Suprapubic skin (tissue), 4 donors: ENCODE measurements at regions not wholly inside any gene's neighbourhood (a gene's known extent, or its start where the extent isn't known, plus 50 kb on each side); places are given as distances from the start of the nearest gene placed in this dataset.

Experiments
- DNase-seq, 2 donors: peaks; one replicate each; pipeline ENCODE4 v3.0.0-alpha.2; 2019; ENCODE audit warnings: low spot score in 2 of 2
- H3K27ac ChIP-seq: fragments of 200-600 bp; sonication (generic); one replicate; pipeline ENCODE4 v1.5.1; 2019
- H3K27me3 ChIP-seq: fragments of 200-600 bp; sonication (generic); one replicate; pipeline ENCODE4 v1.5.1; 2019
- H3K36me3 ChIP-seq: fragments of 200-600 bp; sonication (generic); one replicate; pipeline ENCODE4 v1.5.1; 2019
- H3K4me1 ChIP-seq: fragments of 200-600 bp; sonication (generic); one replicate; pipeline ENCODE4 v1.5.1; 2019
- H3K4me3 ChIP-seq: fragments of 200-600 bp; sonication (generic); one replicate; pipeline ENCODE4 v1.5.1; 2019; ENCODE audit warnings: mild to moderate bottlenecking
- H3K9me3 ChIP-seq: fragments of 200-600 bp; sonication (generic); one replicate; pipeline ENCODE4 v1.5.1; 2019
- CTCF ChIP-seq, 2 donors: fragments of 200-600 bp in 1 of 2; fragments of 450-650 bp in 1 of 2; sonication (generic) in 1 of 2; IDR thresholded peaks; one replicate each; pipeline ENCODE4 v1.5.1; 2016 to 2019; ENCODE audit warnings: antibody characterized with exemption in 2 of 2, mild to moderate bottlenecking in 1 of 2, moderate library complexity in 1 of 2
- EP300 ChIP-seq: sonication (generic); formaldehyde crosslinking; IDR thresholded peaks from one replicate; pipeline ENCODE4 v1.6.1; 2017; ENCODE audit warnings: antibody characterized with exemption
- POLR2A ChIP-seq, 2 donors: fragments of 450-650 bp; IDR thresholded peaks; one replicate each; pipeline ENCODE4 v1.6.1; 2017; ENCODE audit warnings: antibody characterized with exemption in 2 of 2, mild to moderate bottlenecking in 2 of 2, moderate library complexity in 2 of 2
- POLR2AphosphoS5 ChIP-seq, 3 donors: sonication (generic); formaldehyde crosslinking; IDR thresholded peaks; one replicate each; pipeline ENCODE4 v1.6.1; 2017; ENCODE audit warnings: antibody characterized with exemption in 3 of 3
- WGBS: methylation state at CpG from one replicate; pipeline ENCODE4 v1.1.5; 2018; 5-methylcytosine and 5-hydroxymethylcytosine counted together

DNA sequence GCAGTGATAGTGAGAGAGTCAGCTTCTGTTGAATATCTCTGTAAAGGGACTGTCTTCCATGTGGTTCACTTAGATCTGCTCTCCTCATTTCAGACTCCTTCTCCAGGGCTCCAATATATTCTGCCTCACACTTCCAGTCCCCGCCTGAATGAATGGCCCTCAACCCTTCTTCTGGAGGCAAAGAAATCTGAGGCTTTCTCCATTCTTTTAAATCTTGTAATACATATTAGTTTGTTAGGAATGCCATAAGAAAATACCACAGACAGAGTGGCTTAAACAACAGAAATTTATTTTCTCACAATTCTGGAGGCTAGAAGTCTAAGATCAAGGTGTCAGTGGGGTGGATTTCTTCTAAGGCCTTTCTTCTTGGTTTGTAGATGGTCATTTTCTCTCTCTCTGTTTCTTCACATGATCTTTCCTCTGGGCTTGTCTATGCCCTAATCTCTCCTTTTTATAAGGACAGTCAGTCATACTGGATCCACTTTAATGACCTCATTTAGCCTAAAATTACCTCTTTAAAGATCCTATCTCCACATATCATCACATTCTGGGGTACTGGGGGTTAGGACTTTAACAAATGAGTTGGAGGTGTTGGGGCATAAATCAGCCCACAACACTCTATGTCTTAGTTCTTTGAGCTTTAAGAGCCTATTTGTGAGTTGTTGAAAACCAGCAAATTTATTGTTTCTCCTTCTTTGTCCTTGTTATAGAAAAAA, 128.5 kb upstream of the KCNK2 start:
- DNase-seq, result no peak
- H3K4me1 ChIP-seq, result no peaks in the 10 kb centered on the region
- no peaks in the 10 kb centered on the region for H3K9me3 ChIP-seq
- no peaks in the 10 kb centered on the region for H3K36me3 ChIP-seq
- no peak overlapping the region for H3K27ac ChIP-seq
- no peak overlapping the region for H3K4me3 ChIP-seq
- no peaks in the 10 kb centered on the region for H3K27me3 ChIP-seq
- WGBS, result 92% methylated on average over 1 of the region's 1 CpG
- TF ChIP-seq POLR2A (IDR thresholded peaks at IDR 0.05) (no peak), CTCF (IDR thresholded peaks at IDR 0.05) (no peak), POLR2AphosphoS5 (IDR thresholded peaks at IDR 0.05) (no peak), EP300 (no peak)

DNA sequence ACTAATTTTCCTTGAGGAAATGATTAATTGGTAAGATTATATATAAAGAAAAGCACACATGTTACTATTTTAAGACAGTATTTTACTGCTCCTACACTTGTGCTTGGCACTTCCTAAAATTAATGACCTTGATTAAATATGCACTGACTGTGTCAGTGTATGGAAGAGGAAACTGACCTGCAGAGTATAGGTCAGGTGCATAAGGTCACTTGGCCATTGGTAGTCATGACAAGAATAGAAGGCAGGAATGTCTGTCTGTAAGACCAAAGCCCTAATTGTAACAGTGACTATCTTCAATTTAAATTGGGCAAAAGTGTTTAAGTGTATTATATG, 128.0 kb upstream of the KCNK2 start:
- Histone ChIP-seq H3K4me1 (no peaks in the 10 kb centered on the region), H3K4me3 (no peak overlapping the region), H3K36me3 (no peaks in the 10 kb centered on the region), H3K9me3 (no peaks in the 10 kb centered on the region), H3K27me3 (no peaks in the 10 kb centered on the region), H3K27ac (no peak overlapping the region)
- TF ChIP-seq POLR2A (IDR thresholded peaks at IDR 0.05) (no peak), EP300 (no peak), CTCF (IDR thresholded peaks at IDR 0.05) (no peak), POLR2AphosphoS5 (IDR thresholded peaks at IDR 0.05) (no peak)
- no peak for DNase-seq

DNA sequence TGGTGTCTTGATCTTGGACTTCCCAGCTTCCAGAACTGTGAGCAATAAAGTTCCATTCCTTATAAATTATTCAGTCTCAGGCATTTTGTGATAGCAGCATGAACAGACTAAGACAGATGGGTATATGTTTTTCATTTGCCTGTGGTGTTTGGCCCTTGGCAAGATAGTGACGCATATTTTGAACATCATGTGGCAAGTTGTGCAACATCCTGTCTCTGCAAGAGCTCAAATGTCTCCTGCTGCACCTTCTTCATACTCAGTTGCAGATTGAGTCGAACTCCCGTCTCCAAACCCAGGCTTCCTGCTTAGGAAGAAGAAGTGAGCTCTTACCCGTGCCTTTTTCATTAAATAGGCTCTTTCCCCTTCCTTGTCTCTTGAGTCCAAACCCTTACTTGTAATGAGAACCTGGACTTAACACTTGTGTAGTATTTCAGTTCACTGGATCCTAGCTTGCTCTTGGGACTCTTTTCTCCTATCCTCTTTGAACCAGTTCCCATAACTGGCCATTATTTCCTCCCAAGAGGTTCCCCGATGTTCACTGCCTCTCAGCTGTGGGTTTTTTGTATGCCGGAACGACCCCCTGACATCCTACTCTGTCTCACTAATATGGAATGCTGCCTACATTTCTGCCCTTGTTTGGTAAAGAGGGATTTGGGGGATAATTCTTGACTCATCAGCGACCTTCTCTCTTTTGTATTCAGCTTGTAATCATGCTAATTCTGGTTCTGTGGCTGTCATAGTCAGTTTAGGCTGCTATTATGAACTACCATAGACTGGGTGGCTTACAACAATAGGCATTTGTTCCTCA, 125.0 kb upstream of the KCNK2 start:
- no peak overlapping the region for H3K4me3 ChIP-seq
- peak in 1 of 2 donors; percentile 68 for DNase-seq
- H3K4me1 ChIP-seq, result no peaks in the 10 kb centered on the region
- H3K27me3 ChIP-seq, result no peaks in the 10 kb centered on the region
- TF ChIP-seq POLR2A (IDR thresholded peaks at IDR 0.05) (no peak), POLR2AphosphoS5 (IDR thresholded peaks at IDR 0.05) (peak in 1 of 3 donors; percentile 44)
- no peaks in the 10 kb centered on the region for H3K36me3 ChIP-seq
- 51% methylated on average over 8 of the region's 8 CpGs for WGBS
- peak overlapping the region; percentile 7 for H3K27ac ChIP-seq
- no peaks in the 10 kb centered on the region for H3K9me3 ChIP-seq

- WGBS, result 90% methylated on average over 2 of the region's 2 CpGs
- Histone ChIP-seq H3K27ac (no peak overlapping the region), H3K27me3 (no peaks in the 10 kb centered on the region), H3K4me3 (no peak overlapping the region), H3K4me1 (no peaks in the 10 kb centered on the region), H3K9me3 (no peaks in the 10 kb centered on the region), H3K36me3 (no peaks in the 10 kb centered on the region)
- DNase-seq, result no peak
- TF ChIP-seq POLR2A (IDR thresholded peaks at IDR 0.05) (no peak), POLR2AphosphoS5 (IDR thresholded peaks at IDR 0.05) (no peak), CTCF (IDR thresholded peaks at IDR 0.05) (no peak), EP300 (no peak)
Observed at GRCh38 chr1:214958486-214958885, 124.1 kb upstream of the KCNK2 start.

DNA sequence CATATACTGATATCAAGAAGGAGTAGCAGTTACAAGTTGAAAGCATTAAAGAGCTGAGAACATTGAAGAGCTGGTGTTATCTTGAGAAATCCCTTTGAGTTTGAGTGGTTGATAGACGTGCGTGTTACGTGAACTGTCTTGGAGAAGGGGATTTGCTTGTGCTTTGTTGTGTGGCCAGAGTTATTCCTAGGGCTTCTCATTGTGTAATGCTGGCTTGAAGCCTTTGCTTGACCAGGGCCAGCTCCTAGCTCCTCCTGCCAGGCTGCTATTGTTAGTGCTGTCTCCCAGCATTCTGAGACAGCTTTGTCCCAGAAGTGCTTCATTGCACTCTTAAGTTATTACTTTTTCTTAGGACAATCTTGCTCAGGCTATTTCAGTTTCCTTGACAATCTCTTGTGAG, 116.2 kb upstream of the KCNK2 start:
- no peak for DNase-seq
- H3K36me3 ChIP-seq, result no peaks in the 10 kb centered on the region
- no peak for TF ChIP-seq POLR2AphosphoS5 (IDR thresholded peaks at IDR 0.05)
- no peak for TF ChIP-seq EP300
- TF ChIP-seq CTCF (IDR thresholded peaks at IDR 0.05), result no peak
- WGBS, result 73% methylated on average over 3 of the region's 3 CpGs
- no peaks in the 10 kb centered on the region for H3K9me3 ChIP-seq
- no peak overlapping the region for H3K27ac ChIP-seq
- no peaks in the 10 kb centered on the region for H3K27me3 ChIP-seq
- H3K4me3 ChIP-seq, result no peak overlapping the region
- no peaks in the 10 kb centered on the region for H3K4me1 ChIP-seq
